Large intestine (tissue), 3 donors: ENCODE measurements at regions not wholly inside any gene's neighbourhood (a gene's known extent, or its start where the extent isn't known, plus 50 kb on each side); places are given as distances from the start of the nearest gene placed in this dataset.

Source experiments
- DNase-seq, 2 donors: peaks; one replicate each; pipeline versions ENCODE4 v3.0.0 to v3.0.0-alpha.2; 2013
- H3K27ac ChIP-seq: one replicate; pipeline ENCODE4 v1.5.1; 2013; ENCODE audit warnings: low read length
- H3K27me3 ChIP-seq: 2 replicates; pipeline ENCODE4 v1.6.1; 2013; ENCODE audit warnings: low read length; ENCODE audit not compliant: control insufficient read depth, insufficient read depth
- H3K36me3 ChIP-seq: 2 replicates; pipeline ENCODE4 v1.6.1; 2013; ENCODE audit warnings: low read length; ENCODE audit not compliant: control insufficient read depth, insufficient read depth
- H3K4me1 ChIP-seq: one replicate; pipeline ENCODE4 v1.6.1; 2013; ENCODE audit warnings: low read length; ENCODE audit not compliant: control insufficient read depth, insufficient read depth
- H3K4me3 ChIP-seq: one replicate; pipeline ENCODE4 v1.5.1; 2013; ENCODE audit warnings: low read length
- H3K9me3 ChIP-seq: one replicate; pipeline ENCODE4 v1.6.1; 2013; ENCODE audit warnings: mild to moderate bottlenecking, low read depth, low read length, moderate library complexity; ENCODE audit not compliant: control insufficient read depth
- WGBS: methylation state at CpG from one replicate; pipeline ENCODE4 v1.1.5; 2013; ENCODE audit warnings: low lambda C conversion rate; ENCODE audit not compliant: insufficient coverage; 5-methylcytosine and 5-hydroxymethylcytosine counted together

- Histone ChIP-seq H3K27ac (no peak overlapping the region), H3K4me1 (no peaks in the 10 kb centered on the region), H3K9me3 (no peaks in the 10 kb centered on the region), H3K36me3 (no peaks in the 10 kb centered on the region), H3K27me3 (no peaks in the 10 kb centered on the region), H3K4me3 (no peak overlapping the region)
- no CpG with 5 or more reads among the region's 4 CpGs for WGBS
- no peak for DNase-seq
These were observed 239.8 kb downstream of the TBX18 start for GRCh38 chr6:84524636-84525035.

DNA sequence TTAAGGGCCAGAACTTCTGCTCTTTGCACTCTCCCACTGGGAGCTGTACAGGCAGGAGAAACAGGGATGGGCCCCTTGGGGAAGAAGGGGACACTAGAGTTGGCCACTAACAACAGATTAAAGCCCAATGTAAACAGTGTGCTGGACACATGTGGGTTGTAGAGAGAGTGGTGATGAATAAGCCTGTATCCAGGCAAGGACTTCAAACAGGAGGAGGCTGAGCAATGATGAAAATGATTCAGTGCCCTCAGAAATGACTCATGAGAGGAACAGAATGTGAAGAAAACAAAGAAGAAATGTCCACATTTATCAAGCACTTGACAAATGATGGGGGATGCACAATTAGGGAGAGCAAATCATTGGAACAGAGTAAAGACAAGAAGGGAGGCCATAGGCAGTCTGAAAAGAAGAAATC lies 242.3 kb downstream of the TBX18 start:
- H3K36me3 ChIP-seq: no peaks in the 10 kb centered on the region
- no peak overlapping the region for H3K27ac ChIP-seq
- no peaks in the 10 kb centered on the region for H3K4me1 ChIP-seq
- no peak for DNase-seq
- H3K27me3 ChIP-seq: no peaks in the 10 kb centered on the region
- no peaks in the 10 kb centered on the region for H3K9me3 ChIP-seq
- H3K4me3 ChIP-seq: no peak overlapping the region

DNA sequence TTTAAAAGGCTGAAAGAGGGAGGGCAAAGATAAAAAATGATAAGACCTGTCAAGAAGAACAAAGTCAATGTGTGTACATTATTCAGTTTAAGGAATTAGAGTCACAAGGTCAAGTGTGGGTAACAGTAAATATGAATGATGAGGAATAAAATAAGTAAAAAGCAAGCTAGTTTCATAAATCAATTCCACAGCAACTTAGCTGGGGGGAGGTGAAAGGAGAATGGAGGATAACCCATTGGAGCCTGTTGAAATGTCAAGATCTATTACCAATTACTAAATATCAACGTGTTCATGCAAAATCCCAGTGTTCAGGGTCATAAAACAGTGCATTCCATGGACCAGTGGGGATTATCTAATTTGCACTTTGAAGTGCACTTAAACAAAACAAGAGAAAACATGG lies 242.9 kb downstream of the TBX18 start:
- Histone ChIP-seq H3K4me1 (no peaks in the 10 kb centered on the region), H3K4me3 (no peak overlapping the region), H3K9me3 (no peaks in the 10 kb centered on the region), H3K27me3 (no peaks in the 10 kb centered on the region), H3K36me3 (no peaks in the 10 kb centered on the region), H3K27ac (no peak overlapping the region)
- no CpG with 5 or more reads among the region's 1 CpG for WGBS
- DNase-seq: no peak

DNA sequence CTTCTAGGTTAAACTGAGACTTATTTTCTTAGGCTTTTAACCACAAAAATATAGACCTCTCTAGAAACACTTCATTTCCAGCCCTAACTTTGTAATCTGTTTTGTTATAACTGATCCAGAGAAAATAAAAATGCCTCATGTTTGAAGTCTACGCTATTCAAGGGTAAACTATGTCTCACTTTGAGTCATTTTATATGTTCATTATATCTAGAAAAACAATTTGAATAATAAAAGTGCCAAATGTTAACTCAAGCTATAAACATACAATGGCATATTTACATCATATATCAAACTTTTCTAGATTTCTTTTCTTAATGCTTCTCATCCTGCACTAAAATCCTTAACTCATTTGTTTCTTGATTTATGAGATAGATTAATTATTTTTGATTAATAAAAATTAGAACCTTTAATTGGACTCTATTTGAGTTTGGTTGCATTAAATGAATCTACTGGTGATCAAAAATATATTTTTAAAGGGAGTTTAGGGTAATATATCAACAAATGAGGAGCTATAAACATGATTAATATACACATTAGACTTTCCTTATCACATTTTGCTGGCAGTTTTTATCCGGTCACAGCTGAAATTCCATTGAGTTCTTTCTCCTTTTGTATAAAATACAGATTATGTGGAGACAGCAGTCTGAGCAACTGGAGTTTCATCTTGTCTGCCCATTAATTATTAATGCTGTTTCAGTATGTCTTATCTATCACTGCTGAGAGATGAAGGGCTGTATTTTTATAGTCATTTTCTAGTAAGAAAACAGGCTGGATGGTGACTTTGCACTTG lies 246.5 kb downstream of the TBX18 start:
- Histone ChIP-seq H3K4me3 (no peak overlapping the region), H3K9me3 (no peaks in the 10 kb centered on the region), H3K27ac (no peak overlapping the region), H3K36me3 (no peaks in the 10 kb centered on the region), H3K4me1 (no peaks in the 10 kb centered on the region), H3K27me3 (no peaks in the 10 kb centered on the region)
- WGBS: 47% methylated on average over 2 of the region's 2 CpGs
- DNase-seq: no peak

DNA sequence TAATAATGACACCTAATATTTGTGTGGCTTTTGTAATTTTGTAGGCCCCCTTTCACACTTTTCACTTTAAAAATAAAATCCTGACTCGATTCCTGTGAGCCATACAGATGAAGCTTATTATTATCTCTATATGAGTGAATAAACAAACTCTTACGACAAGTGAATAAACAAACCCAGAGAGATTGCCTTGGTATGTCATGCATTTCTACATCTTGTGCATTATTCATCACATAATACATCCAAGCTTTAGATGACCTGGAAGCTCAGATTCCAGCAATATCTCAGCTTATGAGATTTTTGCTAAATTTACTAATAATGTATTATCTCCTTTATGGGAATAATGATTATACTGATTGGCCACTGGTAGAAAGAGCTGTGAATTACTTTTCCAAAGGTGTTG lies 248.2 kb downstream of the TBX18 start:
- H3K27ac ChIP-seq: no peak overlapping the region
- DNase-seq: no peak
- 83% methylated on average over 1 of the region's 2 CpGs for WGBS
- no peaks in the 10 kb centered on the region for H3K27me3 ChIP-seq
- no peaks in the 10 kb centered on the region for H3K36me3 ChIP-seq
- H3K4me3 ChIP-seq: no peak overlapping the region
- no peaks in the 10 kb centered on the region for H3K9me3 ChIP-seq
- no peaks in the 10 kb centered on the region for H3K4me1 ChIP-seq

GRCh38 chr6:84515067-84515466 lies 249.3 kb downstream of the TBX18 start:
- Histone ChIP-seq H3K27ac (no peak overlapping the region), H3K4me3 (no peak overlapping the region), H3K4me1 (no peaks in the 10 kb centered on the region), H3K36me3 (no peaks in the 10 kb centered on the region), H3K27me3 (no peaks in the 10 kb centered on the region), H3K9me3 (no peaks in the 10 kb centered on the region)
- DNase-seq: no peak
- 100% methylated on average over 1 of the region's 6 CpGs for WGBS

GRCh38 chr6:84514089-84514971 lies 250.1 kb downstream of the TBX18 start:
- Histone ChIP-seq H3K27ac (no peak overlapping the region), H3K36me3 (no peaks in the 10 kb centered on the region), H3K27me3 (no peaks in the 10 kb centered on the region), H3K4me1 (no peaks in the 10 kb centered on the region), H3K4me3 (no peak overlapping the region), H3K9me3 (no peaks in the 10 kb centered on the region)
- 80% methylated on average over 1 of the region's 5 CpGs for WGBS
- DNase-seq: no peak

GRCh38 chr6:84512391-84512790 lies 252.0 kb downstream of the TBX18 start:
- H3K36me3 ChIP-seq: no peaks in the 10 kb centered on the region
- no peaks in the 10 kb centered on the region for H3K27me3 ChIP-seq
- no peaks in the 10 kb centered on the region for H3K9me3 ChIP-seq
- WGBS: 40% methylated on average over 1 of the region's 2 CpGs
- no peak overlapping the region for H3K4me3 ChIP-seq
- no peaks in the 10 kb centered on the region for H3K4me1 ChIP-seq
- H3K27ac ChIP-seq: no peak overlapping the region
- DNase-seq: no peak

DNA sequence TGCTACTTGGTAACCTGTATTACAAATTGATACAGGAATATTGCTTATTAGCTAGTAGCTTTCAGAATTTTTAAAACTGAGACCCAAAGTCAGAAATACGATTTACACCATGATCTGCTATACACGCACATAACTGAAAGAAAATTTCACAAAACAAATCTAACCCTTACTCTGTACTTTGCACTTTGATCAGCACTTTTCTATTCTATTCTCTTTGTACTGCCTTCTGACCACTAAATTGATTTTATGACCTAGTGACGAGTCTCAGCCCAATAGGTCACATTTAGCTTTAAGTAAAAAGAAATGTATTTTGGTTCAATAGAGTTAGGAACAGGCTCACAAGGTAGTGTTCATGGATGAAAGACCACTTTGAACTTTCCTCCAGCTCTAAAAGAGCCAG lies 252.5 kb downstream of the TBX18 start:
- no peak for DNase-seq
- 54% methylated on average over 2 of the region's 3 CpGs for WGBS
- Histone ChIP-seq H3K4me3 (no peak overlapping the region), H3K27me3 (no peaks in the 10 kb centered on the region), H3K9me3 (no peaks in the 10 kb centered on the region), H3K27ac (no peak overlapping the region), H3K36me3 (no peaks in the 10 kb centered on the region), H3K4me1 (no peaks in the 10 kb centered on the region)

- Histone ChIP-seq H3K9me3 (no peaks in the 10 kb centered on the region), H3K36me3 (no peaks in the 10 kb centered on the region), H3K4me1 (no peaks in the 10 kb centered on the region), H3K27ac (no peak overlapping the region), H3K27me3 (no peaks in the 10 kb centered on the region), H3K4me3 (no peak overlapping the region)
- no peak for DNase-seq
These were observed 255.4 kb downstream of the TBX18 start for GRCh38 chr6:84508981-84509380.

DNA sequence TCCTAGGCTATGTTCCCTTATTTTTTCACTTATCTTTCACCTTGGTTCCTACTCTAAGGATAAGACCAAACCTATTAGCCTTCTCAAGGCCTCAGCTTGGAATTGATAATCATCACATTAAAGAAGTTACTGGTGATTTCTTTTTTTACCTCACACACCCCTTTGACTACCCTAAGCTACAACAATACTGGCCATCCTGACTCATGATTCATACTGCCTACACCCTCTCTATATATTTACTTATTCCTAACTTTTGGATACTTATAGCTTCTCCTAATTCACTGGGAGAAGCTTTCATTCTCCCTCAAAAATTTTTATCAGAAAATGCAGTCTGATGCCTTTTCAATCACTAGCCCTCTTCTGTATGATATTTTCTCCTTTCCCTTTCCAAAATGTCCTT lies 256.1 kb downstream of the TBX18 start:
- H3K4me1 ChIP-seq: no peaks in the 10 kb centered on the region
- H3K9me3 ChIP-seq: no peaks in the 10 kb centered on the region
- H3K36me3 ChIP-seq: no peaks in the 10 kb centered on the region
- no peaks in the 10 kb centered on the region for H3K27me3 ChIP-seq
- H3K27ac ChIP-seq: no peak overlapping the region
- no peak for DNase-seq
- no peak overlapping the region for H3K4me3 ChIP-seq
